ENCODE measurements at regions not wholly inside any gene's neighbourhood (a gene's known extent, or its start where the extent isn't known, plus 50 kb on each side); places are given as distances from the start of the nearest gene placed in this dataset.
"Not testable (repeated sequence)": the region's sequence is repeated elsewhere in the genome, so short reads cannot be mapped to it uniquely, and the experiment has no call there.

GRCh38 chr15:66884661-66885237 lies 180.7 kb upstream of the SMAD3 start:
- DNase-seq = no peak

GRCh38 chr15:66885281-66885915 lies 180.0 kb upstream of the SMAD3 start:
- DNase-seq = no peak

GRCh38 chr15:66886241-66886675 lies 179.1 kb upstream of the SMAD3 start:
- no peak for DNase-seq

- DNase-seq = no peak
These were observed 178.6 kb upstream of the SMAD3 start for GRCh38 chr15:66886686-66887273.

- not testable (repeated sequence) for DNase-seq
These were observed 176.1 kb upstream of the SMAD3 start for GRCh38 chr15:66889298-66889697.

GRCh38 chr15:66891776-66892175 lies 173.6 kb upstream of the SMAD3 start:
- no peak for DNase-seq

GRCh38 chr15:66893294-66893693 lies 172.1 kb upstream of the SMAD3 start:
- no peak for DNase-seq

GRCh38 chr15:66894363-66894762 lies 171.0 kb upstream of the SMAD3 start:
- no peak for DNase-seq

- no peak for DNase-seq
These were observed 170.2 kb upstream of the SMAD3 start for GRCh38 chr15:66894986-66895780.

- no peak for DNase-seq
These were observed 169.5 kb upstream of the SMAD3 start for GRCh38 chr15:66895794-66896453.

- no peak for DNase-seq
These were observed 168.8 kb upstream of the SMAD3 start for GRCh38 chr15:66896611-66897010.

- DNase-seq = no peak
These were observed 168.0 kb upstream of the SMAD3 start for GRCh38 chr15:66897416-66897815.

GRCh38 chr15:66897971-66898370 lies 167.4 kb upstream of the SMAD3 start:
- DNase-seq = no peak

- no peak for DNase-seq
These were observed 166.6 kb upstream of the SMAD3 start for GRCh38 chr15:66898656-66899386.

GRCh38 chr15:66899555-66900350 lies 165.6 kb upstream of the SMAD3 start:
- no peak for DNase-seq

GRCh38 chr15:66900586-66901310 lies 164.7 kb upstream of the SMAD3 start:
- no peak for DNase-seq

- no peak for DNase-seq
These were observed 163.9 kb upstream of the SMAD3 start for GRCh38 chr15:66901336-66902100.

- no peak for DNase-seq
These were observed 160.2 kb upstream of the SMAD3 start for GRCh38 chr15:66905185-66905584.

- no peak for DNase-seq
These were observed 159.4 kb upstream of the SMAD3 start for GRCh38 chr15:66905954-66906353.

Data from GDM1 (cell line).